Stimulated activated CD4-positive, alpha-beta T cell treated with anti-CD3 and anti-CD28 coated beads, Interleukin-1b, Interleukin-23, amount 100 ng/mL, for 24 hours (primary cell): ENCODE measurements at regions not wholly inside any gene's neighbourhood (a gene's known extent, or its start where the extent isn't known, plus 50 kb on each side); places are given as distances from the start of the nearest gene placed in this dataset.

Experiments used
- DNase-seq, 4 experiments: peaks; one replicate each; pipeline ENCODE4 v3.0.0-alpha.2; 2020; ENCODE audit warnings: low read depth in 4 of 4, low spot score in 1 of 4

DNA sequence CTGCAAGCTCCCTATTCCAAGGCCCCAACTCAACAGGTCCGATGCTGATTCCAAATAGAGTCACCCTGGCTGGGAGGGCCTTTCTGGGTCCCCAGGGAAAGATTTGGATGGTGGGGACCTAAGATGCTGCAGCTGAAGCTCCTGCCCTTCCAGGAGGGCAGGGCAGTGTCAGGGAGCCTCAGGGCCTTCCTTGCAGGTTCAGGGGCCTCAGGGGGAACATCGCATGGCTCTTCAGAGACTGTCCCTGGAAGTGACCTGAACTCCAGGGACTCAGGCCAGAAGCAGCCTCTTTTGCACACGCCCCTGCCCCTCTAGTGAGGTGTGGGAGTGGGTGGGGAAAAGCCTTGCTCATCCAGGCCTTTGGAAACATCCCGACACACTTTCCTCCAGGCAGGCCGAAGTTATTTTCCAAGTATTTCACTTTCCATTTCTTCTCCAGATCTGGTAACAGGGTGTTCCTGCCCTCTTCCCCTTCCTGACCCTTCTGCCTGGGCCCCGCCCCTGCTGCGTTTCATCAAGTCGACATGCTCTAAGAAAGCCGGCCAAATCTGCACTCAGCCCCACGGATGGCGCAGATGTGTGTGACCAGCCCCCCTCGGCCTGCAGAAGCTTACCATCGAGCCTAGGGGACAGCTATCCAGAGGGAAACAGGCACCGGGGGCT lies 159.5 kb downstream of the FGF18 start:
- DNase-seq = no peak

DNA sequence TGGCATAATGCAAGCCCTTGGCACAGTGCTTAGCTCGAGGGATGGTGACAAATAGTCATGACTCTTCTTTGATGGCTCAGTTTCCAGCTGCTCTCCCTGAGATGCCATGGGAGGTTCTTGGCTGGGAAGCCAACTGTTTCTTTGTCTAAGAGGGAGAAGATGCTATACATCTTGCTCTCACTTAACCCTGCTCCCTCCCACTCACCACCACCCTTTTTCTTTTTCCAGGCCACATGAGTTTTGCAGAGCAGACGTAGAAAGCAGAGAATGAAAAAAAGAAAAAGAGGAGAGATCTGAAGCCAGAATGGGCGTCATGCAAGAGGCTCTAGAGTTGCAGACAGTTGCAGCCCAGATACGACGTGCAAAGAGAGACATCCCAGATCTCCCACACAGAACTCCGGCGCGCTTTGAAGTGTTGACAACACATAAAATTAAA lies 160.5 kb downstream of the FGF18 start:
- DNase-seq = no peak

DNA sequence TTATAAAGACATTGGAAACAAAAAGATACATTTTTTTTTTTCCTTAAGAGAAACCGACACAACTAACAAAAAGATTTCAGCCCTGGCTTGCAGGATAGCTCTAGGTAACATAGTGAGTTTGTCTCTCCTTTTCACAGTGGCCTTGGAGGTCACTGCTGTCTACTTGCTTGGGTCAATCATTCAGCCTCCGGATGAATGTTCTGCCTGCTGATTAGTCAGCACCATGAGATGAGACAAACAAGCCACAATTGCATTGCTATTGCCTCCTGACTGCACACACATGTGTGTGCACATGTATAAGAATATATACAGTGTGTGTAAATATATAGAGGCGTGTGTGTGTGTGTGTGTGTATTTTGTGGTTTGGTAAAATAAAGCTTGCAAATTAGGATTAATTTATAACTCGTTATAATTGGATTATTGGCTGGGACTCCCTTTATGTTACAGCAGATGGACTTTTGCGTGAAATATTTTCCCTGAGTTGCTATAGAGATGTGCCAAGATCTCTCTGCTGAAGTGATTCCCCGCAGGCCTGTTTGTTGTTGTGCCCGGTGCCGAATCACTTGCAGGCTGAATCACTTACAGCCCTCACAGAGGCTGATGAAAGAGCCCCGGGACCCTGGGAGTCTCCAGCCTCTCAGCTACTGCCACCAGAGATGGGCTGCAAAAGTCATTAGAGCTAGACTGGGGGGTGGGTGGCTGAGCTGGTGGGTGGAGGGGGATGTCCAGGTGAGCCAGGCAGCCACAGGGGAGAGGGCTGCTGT lies 161.2 kb downstream of the FGF18 start:
- no peak for DNase-seq

DNA sequence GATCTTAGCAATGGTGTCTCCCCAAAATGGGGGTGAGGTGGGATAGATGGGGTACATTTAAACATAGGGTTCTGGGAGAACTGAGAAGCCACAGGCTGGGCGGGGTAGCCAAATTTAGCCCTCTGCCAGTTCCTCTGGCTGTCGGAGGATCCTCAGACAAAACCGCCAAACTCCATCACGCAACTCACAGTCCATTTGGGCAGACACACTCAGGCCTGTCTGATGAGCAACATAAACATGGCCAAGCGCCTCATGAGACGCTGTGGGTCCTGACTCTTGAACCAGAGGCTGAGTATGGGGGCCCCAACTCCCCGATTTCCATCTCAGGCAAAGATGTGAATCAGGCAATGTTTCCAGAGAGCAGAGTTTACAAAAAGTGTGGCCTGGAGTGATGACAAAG lies 162.3 kb downstream of the FGF18 start:
- no peak for DNase-seq

DNA sequence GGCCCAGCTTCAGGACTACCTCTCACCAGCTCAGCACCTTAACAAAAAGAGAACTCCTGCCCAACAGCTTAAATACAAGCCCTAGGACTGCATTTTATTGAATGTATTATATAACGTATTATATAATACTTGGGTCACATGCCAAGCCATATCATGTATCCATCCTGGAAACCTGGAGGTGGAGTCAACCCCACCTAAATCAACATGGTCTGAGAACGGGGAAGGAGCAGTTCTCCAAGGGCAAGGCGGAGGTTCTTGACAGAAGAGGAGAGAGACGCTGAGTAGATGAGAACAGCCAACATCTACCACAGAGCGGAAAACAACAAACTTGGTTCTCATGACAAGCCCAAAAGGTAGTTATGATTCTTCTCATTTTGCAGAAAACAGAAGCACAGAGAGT lies 163.4 kb downstream of the FGF18 start:
- no peak for DNase-seq

DNA sequence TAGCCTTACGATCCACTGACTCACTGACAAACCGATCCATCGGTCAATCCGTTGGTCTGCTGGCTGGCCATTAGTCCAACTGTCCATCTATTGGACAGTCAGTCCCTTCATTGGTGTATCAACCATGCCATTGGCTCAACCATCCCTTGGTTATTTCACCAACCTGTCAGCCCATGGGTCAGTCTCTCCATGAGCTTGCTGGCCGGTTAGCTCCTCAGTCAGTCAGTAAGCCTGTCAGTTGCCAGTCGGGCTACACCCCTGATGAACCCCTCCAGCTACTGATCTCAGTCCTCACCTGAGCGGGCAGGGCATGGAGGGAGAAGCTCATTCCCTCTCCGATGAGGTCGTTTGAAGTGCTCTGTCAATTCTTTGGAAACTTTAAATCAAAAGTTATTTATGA lies 166.5 kb downstream of the FGF18 start:
- no peak for DNase-seq

DNA sequence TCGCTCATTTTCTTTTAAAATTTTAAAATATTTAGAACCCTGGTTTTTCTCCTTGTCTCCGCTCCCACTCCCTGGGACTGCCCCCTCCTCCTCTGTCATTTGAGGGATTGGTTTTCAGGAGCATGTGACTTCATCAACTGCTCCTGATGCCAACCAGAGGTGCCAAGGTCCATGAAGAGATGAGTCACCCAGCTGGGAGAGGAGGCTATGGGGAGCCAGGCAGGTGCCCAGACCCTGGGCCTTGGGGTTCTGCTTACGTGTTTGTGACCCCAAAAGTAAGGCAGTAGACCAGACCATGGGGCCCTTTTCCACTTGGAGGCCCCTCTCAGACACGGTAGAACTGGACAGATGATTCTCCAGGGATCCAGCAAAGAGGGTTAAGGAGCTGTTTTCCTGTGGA lies 167.0 kb downstream of the FGF18 start:
- no peak for DNase-seq

DNA sequence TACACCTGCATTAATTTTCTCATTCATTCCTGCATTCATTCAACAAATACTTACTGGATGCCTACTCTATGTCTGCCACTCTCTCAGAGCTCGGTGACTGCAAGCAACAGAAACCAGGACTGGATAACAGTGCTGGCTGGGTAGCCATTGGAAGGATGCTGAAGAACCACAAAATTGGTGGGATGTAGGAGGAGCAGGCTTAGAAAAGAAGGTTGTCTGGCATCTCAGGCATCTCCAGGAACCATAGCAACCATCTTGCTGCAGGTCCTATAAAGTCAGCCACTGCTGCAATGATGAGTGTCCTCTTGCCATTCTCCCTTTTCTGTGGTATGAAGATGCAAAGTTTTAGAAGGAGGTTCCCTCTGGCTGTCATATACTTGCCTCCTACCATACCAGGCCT lies 168.6 kb downstream of the FGF18 start:
- DNase-seq = no peak

DNA sequence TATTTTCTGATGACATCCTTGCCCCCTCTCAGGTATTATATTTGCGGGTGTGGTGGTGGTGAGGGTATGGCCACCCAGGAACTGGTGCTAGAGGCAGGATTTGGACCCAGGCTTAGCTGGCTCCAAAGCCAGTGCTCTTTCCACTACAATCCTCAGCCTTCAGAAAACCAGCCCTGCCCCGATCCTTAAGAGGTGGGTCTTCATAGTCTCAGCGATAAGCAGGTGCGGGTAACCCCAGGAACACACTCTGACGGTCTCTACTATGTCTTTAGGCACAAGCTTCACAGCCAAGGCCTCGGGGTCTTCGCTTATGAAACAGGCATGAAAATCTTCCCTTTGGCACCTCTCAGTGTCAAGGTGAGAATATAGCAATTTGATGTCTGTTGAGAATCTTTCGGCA lies 169.3 kb downstream of the FGF18 start:
- no peak for DNase-seq

DNA sequence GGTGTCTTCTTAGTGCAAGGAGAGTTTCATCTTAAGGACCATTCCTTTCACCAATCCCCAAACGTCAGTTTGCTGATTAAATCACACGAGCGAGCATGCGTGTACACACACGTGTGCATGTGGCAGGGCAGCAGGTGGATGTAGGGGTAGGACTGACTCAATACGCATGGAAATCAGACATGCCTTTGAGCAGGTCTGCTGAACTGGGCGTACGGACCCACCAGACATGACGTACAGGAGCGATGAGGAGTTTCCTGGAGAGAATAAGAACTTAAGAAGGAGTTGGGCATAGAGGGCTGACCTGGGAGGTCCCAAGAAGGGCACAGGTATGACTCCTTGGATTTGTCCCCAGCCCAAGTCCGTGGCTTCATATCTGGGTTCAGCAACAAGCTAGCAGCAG lies 170.0 kb downstream of the FGF18 start:
- DNase-seq = no peak

DNA sequence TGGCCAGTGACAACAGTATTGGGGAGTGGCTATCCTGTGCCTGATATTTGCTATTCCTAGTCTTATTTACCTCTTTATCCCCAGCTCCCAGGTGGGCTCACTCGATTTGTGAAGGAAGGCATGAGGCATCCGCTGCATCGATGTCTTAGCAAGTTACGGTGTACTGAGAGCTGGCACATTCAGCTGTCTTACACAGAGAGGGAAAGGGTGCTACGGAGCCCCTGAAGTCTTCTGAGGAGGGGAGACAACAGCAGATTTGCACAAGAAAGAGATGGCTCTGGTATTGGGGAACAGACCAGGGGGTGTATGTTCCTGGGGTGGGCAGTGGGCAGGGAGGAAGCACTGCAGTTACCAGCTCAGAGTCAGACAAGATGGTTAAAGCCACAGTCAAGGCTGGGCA lies 172.6 kb downstream of the FGF18 start:
- DNase-seq = no peak

DNA sequence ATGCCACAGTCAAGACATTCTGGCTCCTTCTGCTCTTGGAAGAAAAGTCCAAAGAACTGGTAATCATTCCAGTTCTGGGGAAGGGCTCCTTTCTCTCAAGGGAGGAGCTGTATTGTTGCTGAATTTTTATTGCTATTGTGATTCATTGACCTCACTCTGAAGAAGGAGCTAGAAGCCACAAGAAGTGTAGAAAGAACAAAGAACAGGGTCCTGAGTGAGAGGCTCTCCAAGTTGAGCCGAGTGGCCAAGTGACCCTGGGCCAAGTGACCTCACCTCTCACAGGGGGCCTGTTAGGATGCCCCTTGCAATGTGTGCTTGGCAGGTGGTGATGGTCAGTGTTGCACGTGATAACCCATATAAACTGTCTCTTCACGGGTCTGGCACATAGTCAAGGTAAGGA lies 173.3 kb downstream of the FGF18 start:
- DNase-seq = no peak

DNA sequence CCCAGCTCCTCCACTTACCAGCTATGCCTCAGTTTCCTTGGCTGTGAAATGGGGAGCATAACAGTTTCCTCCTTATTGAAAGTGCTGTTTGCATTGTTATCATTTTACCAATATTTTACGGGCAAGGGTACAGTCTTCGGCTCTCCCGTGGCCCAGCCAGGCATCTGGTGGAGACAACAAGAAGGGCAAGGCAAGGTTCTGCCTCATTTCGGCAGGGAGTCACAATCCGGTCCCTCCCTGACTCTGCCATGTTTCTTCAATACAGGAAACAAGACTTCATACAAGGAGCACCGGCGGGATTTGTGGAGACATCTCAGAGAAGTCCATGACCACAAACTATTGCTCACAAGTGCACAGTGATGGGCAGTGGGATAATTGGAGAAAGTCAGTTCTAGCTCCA lies 174.0 kb downstream of the FGF18 start:
- DNase-seq = no peak

DNA sequence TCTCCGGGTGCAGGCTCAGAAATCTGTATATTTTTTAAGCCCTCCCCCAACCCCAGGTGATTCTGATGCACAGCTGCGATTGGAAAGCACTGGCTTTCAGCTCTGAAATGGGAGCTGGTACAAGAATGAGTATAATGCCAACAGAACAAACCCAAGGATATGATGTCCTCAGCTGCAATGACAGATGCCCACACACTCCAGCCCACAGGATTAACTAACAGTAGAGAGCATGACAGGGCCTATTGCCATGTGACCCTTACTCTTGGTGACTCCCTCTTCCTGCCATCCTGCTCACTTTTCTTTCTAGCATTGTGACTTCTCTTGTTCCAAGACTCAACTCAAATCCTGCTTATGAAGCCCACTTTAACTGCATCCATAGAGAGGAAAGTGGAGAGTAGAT lies 174.5 kb downstream of the FGF18 start:
- DNase-seq = no peak

DNA sequence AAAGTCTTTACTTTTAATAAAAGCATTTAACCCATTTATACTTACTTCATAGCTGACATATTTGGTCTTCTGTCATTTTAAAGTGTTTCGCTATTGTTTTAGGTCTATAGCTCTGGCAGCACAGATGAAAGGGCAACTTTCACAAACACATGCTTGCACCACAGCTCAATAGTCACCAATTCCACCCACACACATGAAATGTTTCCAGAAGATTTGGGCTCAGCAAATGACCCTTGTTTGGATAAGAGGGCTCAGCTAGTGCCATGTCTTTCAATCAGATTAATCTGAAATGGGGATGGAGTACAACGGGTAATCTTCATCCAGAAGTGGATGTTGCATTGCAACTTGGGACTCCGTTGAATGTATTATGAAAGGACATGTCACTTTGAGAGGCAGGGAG lies 176.0 kb downstream of the FGF18 start:
- no peak for DNase-seq

DNA sequence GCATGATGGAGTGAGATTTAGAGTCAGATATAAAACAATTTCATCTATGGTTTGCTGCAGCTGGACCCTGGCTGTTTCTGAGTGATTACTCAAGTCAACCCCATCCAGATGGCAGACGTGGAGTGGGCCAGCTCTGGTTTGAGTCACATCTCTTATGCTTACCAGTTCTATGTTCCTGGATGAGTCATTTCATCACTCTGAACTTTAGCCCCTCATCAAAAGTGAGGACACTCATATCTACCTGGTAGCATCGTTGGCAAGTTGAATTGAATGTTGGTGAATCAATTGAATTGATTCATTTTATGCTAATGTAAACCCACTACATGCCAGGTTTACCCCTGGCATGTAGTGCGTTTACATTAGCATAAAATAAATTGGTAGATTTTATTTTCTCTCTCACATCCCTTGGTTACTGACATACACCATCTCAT lies 176.4 kb downstream of the FGF18 start:
- DNase-seq = no peak

DNA sequence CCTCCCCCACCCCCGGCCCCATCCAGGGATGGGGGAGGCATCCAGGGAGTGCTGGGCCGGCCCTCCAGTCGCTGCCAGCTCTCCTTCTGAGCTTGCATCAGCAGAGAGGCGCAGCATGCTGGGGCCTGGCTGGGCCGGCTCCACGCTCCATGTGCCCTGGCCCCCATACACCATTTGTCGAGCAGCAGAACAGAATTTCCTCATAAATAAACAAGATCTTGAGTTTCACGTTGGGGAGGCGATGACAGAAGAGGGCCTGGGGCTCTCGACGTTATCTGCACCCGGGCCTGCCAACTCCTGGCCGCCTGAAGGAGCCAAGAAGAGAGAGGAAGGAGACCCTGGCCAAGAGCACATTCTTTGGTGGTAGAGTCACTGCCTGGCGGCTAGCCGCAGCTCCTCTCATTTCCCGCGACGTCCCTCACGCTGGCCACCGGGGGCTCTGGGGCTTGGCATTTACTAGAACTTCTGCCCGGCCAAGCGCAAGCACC lies 177.0 kb downstream of the FGF18 start:
- no peak for DNase-seq

DNA sequence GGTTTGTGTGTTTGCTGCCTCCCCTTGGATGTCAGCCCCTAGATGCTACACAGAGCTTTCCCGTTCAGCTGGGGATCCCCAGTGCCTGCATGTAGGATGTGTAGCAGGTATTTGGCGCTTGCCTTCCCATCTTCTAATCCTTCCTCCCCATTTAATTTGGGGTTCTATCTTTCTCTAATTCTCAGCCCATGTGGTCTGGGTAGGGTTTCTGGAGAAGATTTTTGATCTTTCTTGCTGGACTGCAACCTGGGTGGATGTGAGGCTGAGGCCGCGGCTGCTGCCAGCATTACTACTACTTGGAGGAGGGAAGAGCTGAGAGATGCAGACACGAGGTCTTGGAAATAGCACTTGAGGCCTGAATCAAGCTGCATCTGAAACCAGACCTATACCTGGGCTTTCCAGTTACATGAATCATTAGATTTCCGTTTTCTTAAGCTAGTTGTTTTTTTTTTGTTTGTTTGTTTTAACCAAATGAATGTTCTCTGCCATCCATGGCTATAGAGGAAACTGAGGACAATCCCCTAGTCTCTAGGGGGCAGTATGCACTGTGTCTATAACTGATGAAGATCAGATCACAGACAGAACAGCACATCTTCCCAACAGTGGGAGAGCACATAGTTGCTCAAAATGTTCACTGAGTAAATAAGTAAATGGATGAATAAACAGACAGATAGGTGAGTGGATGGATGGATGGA lies 178.6 kb downstream of the FGF18 start:
- DNase-seq = no peak

DNA sequence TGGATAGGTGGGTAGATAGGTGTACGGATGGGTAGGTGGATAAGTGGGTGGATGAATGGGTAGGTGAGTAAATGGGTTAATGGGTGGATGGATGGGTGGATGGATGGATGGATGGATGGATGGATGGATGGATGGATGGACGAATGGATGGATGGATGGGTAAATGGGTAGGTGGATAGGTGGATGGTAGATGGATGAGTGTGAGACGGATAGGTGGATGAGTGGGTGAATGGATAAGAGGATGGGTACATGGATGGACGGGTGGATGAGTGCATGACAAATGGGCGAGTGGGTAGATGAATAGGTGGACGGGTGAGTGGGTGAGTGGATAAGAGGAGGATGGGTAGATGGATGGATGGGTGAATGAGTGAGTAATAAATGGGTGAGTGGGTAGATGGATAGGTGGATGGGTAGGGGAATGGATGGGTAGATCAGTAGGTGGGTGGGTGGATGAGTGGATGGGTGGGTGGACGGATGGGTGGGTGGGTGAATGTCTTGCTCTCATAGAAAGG lies 179.2 kb downstream of the FGF18 start:
- no peak for DNase-seq

DNA sequence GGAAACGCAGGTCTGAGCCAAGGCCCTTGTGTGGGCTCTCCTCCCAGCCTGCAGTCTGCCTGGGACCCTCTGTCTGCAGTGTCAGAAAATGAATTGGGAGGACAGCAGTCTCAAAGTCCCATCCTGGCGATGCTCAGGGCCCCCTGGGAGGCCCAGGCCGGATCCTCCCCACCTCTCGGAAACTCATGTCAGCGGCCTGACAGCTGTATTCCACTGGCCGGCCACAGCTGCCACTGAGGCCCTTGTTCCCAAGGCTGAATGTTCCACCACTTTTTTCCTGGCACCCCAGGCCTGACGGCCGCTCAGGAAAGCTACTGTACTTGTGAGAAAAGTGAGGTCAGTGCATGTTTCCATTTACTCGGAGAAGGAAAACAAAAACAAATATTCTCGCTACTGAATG lies 180.0 kb downstream of the FGF18 start:
- no peak for DNase-seq

DNA sequence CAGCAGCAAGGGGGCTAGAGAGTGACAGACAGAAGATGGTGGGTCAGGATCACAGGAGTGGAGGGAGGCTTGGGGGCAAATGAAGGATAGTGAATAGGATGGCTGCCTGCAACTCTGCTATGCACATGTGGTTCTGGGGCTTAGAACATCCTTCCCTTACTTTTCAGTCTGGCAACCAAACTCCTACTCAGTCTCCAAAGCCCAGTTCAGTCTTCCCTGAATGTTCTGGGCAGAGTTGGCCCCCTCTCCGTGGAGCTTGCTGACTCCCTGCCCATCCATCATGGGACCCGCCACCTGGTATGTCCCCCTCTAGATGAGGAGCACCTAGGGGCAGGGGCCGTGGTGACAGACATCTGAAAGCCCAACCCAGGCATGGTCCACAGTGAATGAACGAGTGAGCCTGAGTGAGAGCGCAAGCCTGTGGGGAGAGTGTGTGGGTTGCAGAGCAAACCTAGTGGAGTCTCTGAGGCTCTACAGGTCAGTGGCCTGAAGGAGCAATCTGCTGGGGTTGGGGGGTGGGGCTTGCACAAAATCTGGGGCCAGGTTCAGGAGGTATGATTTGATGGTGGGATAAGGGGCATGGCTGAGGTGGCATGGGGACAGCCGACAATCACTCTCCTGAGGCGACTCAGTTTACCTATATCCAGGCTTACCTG lies 180.6 kb downstream of the FGF18 start:
- no peak for DNase-seq
